HG02973 (cell line): ENCODE measurements at regions not wholly inside any gene's neighbourhood (a gene's known extent, or its start where the extent isn't known, plus 50 kb on each side); places are given as distances from the start of the nearest gene placed in this dataset.

Experiments
- ATAC-seq: cut with Tn5 transposase; IDR thresholded peaks from one replicate; pipeline ENCODE4 v1.9.1; 2021; ENCODE audit warnings: moderate library complexity; ENCODE audit not compliant: unreplicated experiment

GRCh38 chr5:167489202-167489601 is 802.2 kb upstream of the WWC1 start:
- ATAC-seq: peak; percentile 95

DNA sequence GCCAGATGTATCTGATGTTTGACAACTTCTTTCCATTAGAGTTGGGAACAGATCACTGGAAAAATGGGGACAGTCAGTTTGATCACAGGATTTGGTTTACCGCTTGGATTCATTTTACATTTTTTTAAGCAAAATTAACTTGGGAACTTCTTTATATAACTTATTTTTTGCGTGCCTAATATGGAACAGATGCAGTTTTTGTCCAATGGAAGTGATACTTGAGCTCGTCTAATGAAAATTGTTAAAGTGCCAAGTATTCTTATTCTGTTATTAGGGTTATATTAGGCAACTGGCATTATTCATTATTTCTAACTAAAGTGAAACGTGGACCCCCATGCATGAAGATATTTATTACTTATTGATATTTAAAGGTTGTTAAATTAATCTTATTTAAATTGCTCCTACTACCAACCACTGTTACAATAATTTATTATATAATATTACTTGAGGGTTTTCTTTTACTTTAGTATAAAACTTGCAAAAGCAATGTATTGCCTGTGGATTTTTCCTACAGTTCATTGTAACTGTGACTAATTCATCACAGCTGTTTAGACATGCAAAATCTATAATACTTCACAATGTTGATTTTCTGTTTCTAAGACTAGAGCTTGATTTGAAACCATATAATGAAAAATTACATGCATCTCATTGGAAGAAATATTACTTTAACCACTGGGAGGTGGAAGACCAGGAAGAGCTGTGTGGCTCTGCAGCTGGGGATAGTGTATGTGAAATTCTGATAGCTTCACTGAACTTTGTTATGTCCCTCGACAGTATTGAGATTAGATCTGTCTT is 787.3 kb upstream of the WWC1 start:
- no peak for ATAC-seq

DNA sequence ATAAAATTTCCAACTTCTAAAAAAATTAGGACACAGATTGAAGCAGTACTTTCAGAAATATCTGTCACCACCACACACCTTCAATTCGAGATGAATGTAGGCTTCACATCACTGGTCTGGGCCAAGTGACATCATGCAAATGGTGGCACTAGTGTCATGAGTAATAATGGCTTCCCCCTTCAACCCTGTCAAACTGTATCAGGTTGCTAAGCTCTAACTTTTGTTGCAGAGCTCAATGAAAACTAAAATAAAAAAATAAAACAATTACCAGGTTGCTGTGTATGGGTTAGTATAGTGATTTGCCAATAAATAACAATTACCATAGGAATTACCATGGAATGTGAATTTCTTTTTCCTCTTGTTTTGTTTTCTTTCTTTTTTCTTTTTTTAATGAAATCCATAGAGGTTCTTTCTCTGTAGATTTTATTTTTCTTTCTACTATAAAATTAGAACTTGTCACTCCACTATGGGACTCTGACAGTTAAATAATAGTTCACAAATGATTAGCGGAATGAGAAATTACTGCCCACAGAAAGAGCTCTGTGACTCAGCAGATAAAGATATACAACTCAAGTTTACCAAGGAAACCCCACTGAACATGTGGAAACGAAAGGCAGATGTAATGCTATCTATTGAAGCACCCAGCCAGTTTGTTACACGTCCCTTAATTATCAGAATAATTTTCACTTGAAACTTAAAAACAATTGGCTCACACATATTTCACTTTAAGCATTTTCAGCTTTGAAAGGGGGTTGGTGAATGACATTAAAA is 783.8 kb upstream of the WWC1 start:
- ATAC-seq: no peak

DNA sequence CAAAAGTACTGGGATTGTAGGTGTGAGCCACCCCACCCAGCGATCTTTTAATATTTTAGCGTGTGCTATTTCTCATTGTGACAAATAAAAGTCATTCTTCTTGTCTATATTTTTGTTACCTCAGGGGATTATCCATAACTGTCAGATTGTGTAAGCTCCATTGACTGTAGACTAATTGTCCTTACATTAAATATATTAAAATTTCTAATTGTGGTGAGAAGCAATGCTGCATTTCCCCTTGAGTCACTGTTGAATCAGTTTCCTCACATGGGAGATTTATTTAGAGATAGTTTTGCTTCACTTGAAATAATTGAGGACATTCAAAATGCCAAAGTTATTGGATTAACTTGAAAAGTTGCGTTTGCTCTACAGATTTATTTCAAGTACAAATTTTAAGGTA is 782.4 kb upstream of the WWC1 start:
- no peak for ATAC-seq

DNA sequence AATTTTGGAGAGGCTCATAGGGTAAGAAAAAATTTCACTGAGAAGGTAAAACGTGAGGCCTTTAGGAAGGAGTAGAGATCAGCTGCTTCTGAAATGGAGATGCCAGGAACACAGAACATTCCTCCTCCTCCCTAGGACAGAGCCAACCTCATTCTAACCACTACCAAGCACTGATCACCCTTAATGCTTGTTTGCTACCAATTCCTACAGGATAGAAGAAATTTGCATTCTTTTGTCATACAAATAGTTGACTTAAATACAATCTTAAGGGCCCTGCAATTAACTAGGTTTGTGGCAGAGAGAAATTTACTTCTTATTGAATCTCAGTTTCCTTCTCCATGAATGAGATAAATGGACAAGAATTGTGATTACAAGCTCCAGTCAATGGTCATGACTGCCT is 780.2 kb upstream of the WWC1 start:
- ATAC-seq: no peak

DNA sequence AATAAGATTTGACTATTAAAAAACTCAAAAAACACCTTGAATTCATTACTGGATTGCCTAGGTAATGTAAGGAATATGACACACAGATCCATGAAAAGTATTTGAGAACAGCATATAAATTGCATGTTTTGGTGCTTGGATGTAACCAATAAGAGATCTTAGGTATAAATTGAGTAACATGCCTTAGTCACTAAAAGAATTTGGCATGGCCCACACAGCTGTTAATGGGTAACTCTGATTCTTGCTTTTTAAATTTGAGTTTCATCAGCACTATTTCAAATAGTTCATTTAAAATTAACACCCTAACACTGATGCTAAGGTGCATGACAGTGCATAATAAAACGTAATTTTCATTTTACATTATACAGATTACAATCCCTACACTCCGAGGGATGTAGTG is 779.3 kb upstream of the WWC1 start:
- ATAC-seq: no peak

DNA sequence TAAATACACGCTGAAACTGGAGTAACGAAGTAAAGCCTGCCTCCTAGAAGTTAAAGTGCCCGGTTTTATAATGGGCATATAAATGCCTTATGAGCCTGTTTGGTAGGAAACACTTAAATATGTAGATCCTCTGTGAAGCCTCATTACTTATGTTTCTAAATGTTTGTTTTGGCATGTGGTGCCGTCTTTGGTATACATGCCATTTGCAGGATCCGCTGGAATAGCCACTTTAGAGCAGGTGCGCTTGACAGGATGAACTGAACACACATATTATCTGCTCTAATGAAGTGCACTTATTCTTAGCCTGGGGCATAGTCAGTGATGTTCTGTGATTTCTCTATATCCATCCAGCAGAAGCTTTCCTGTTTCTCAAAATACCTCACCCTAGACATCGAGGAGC is 778.1 kb upstream of the WWC1 start:
- no peak for ATAC-seq

DNA sequence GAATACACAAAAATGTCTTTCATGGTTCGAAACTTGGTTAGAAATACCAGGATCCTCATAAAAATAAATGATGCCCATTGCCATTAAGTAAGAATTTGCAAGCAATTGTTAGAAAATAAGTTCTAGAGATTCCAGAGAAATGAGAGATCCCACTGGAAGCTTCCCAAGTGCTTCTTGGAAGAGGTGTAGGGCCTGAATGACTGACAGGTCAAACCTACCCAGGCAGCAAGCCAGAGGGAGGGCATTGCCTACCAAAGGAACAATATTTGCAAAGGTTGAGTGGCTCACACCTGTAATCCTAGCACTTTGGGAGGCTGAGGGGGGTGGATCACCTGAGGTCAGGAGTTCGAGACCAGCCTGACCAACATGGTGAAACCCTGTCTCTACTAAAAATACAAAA is 777.0 kb upstream of the WWC1 start:
- no peak for ATAC-seq

- ATAC-seq: no peak
Measured at GRCh38 chr5:167525004-167525403, 766.4 kb upstream of the WWC1 start.

GRCh38 chr5:167528651-167529050 is 762.8 kb upstream of the WWC1 start:
- no peak for ATAC-seq

DNA sequence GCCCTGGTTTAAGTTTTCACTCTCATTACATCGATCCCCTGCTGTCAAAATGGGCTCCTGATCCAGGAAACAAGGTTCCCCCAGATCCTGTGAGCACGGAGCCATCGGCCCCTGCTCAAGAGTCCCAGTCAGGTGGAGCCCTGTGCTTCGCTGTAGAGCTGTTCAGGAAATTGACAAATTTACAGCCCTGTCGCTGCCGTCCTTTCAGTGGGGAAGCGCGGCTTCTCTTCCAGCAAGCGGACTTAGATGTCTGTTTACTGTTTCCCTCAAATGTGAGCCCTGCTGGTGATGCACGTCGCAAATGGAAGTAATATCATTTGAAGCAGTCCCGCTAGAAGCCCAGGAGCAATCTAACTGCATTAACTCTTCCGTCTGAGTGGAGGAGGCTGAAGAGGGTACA is 760.9 kb upstream of the WWC1 start:
- no peak for ATAC-seq

GRCh38 chr5:167533814-167534795 is 757.3 kb upstream of the WWC1 start:
- ATAC-seq: no peak

DNA sequence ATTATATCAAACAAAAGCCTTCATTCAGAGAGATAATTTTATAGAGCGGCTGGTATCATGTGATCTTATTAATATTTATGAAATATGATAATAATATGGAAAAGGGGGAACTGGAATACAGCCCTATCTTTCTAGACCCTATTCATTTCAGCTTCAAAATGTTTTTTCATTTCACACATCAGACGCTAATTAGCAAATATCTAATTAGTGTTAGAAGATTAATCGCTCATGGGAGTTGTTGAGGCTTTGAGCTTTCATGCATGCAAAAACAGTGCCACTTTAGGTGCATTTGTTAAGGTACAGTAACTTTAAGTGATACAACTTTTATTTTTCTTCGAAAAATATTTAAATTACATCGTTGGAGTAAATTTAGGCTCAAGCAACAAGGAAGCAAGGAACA is 751.7 kb upstream of the WWC1 start:
- ATAC-seq: no peak

GRCh38 chr5:167546270-167546669 is 745.2 kb upstream of the WWC1 start:
- no peak for ATAC-seq

DNA sequence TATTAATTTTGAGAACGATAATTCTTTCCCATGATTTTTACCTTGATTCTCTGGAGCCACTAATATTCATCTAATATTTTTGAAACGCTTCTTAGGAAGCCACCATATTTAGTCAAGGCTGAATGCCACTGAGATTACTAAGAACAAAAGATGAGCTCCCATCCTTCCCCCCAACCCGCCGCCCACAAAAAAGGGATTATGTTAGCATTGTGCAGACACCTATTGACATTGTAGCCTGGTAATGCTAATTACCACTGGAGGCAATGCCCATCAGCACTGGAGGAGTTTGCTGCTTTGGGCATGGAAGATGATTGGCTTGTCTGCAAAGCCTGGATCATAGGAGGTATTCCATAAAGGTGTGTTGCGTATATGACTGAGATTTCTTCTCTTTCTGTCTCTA is 739.1 kb upstream of the WWC1 start:
- no peak for ATAC-seq

DNA sequence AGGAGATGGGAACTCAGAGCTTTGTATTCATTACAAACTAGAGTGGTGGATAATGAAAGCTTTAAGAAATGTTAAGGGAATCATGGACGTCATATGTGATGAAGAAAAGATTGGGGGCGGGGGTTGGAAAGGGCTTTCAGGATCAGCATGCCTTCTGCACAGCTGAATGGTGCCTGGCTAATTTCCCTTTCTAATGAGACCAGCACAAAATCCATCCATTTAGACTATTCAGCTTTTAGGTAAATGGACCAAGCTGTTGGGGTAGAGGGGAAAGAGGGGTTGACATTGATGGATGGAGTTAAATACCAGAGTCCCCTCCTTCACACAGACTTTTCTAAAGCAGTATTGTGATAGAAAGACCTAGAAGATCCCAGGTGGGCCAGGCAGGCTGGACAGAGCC is 737.9 kb upstream of the WWC1 start:
- no peak for ATAC-seq

GRCh38 chr5:167554564-167555290 is 736.7 kb upstream of the WWC1 start:
- ATAC-seq: no peak

GRCh38 chr5:167555565-167556166 is 735.8 kb upstream of the WWC1 start:
- no peak for ATAC-seq

DNA sequence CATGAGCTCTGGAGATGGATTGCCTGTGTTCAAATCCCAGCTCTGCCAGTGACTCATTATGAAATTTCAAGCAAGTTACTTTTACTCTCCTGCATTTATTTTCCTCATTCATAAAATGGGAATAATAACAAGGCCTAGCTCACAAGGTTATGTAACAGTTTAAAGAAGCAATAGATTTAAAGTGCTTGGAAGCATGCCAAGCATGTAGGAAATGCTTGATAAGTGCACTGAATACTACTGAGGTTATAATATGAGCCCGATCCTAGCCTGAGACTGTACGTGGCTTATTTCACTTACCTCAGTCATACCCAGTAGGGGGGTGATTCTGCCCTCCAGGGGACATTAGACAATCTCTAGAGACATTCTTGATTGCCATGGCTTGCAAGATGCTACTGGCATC is 734.1 kb upstream of the WWC1 start:
- no peak for ATAC-seq

DNA sequence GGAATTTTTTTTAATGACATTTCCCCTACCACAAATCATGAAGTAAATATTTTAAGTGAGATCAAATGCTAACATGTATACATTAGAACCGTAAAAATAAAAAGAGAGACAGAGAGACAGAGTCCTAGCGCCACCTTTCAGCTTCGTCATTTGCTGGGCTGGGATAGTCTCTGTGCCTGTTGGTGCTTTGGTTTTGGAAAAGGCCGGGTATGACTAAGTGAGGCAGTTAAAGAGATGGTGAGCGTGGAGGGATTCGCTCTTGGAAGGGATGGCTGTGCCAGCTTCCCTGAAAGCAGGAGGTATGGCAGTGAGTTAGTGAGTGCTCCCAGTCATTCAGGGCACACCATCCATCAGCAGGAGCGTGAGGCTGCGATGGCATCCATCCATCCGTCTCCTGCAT is 729.6 kb upstream of the WWC1 start:
- no peak for ATAC-seq
